NCI-H748 treated with DMSO at 0.1 percent for 48 hours (cell line): ENCODE measurements at regions not wholly inside any gene's neighbourhood (a gene's known extent, or its start where the extent isn't known, plus 50 kb on each side); places are given as distances from the start of the nearest gene placed in this dataset.

Experiments used
- DNase-seq: peaks from one replicate; lab custom pipeline; 2025; lab: John Stamatoyannopoulos, UW

DNA sequence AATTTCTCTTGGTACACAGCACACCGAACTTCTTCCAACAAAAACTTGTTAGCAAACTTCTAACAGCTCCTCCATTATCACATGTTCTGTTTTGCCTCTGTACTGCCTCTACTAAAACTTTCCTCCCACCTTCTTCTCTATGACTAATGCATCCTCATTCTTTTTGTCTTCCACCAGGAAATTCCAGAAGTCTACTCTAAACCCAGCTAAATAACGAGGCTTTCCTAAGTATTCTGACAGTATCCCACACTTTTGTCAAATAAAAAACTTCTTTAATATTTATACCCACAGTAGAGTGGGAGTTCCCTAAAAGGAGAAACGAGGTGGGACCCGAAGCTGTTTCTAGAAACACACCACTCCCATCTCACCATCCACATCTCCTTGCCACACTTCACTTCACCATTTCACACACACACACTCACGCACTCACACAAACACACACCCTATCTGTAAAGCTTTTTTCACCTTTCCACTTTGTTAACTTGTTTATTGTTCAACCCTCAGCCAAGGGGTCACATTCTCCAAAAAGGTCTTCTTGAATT lies 280.3 kb downstream of the ARAP2 start:
- no peak for DNase-seq

- DNase-seq = no peak
Measured at GRCh38 chr4:35965300-35965699, 279.0 kb downstream of the ARAP2 start.

GRCh38 chr4:35966566-35966965 lies 277.7 kb downstream of the ARAP2 start:
- no peak for DNase-seq

- DNase-seq = no peak
Measured at GRCh38 chr4:35970366-35970960, 273.9 kb downstream of the ARAP2 start.

DNA sequence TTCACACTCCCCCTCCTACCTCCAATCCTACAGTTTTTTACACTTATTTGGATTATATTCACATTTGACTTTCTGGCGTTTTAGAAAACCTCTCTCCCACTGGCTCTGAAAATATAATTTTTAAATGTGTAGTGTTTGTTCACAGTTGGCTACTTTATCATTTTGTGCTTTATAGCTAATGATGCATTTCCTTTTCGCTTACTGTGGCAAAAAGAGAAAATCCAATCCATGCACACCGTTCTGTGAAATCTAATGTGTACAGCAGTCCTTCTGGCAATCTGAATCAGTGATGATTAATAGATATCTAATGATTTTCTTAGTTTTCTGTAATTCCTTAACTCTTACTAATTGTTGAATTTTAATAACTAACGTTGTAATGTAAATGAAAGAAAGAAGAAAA lies 271.5 kb downstream of the ARAP2 start:
- DNase-seq = no peak

DNA sequence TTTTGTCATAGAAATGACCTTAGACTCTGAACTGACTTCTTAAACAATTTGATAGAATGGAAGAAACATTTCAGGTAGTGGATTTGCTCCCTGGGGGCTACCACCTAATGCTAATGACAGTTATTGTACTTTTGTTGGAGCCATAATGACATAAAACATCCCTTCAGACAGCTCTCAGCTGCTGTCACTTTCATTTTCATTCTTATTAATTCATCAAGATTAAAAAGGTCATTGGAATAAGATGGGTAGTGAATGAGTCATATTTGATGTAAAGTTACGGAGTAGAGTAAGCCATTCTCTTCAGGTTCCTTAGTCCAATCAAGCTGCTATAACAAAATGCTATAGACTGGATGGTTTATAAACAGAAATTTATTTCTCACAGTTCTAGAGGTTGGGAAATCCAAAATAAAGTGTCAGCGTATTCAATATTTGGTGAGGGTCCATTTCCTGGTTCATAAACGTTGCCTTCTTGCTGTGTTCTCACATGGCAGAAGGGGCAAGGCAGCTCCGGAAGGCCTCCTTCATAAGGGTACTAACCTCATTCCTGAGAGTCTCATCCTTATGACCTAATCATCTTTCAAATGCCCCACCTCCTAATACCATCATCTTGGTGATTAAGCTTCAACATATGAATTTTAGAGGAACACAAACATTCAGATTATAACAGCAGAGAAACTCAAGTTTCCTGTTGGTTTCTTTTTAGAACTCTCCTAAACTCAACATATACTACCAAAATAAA lies 268.5 kb downstream of the ARAP2 start:
- DNase-seq = no peak

- DNase-seq = no peak
Measured at GRCh38 chr4:35978551-35978950, 265.8 kb downstream of the ARAP2 start.

DNA sequence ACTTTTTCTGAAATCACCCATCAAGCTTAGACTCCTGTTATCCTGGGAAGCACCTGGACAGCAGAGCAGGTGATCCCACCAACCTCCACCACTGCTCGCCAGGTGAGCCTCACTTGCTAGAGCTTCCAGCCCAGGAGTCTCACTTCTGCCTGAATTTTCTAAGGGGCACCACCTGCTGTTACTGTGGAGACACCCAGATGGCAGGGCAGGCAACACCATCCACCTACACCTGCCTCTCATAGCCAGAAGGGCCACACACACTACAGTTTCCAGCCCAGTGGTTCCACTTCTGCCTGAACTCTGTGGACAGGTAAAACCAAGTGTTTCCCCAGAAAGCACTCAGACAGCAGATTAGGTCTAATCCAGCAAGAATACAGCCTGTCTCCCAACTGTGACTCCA lies 262.0 kb downstream of the ARAP2 start:
- DNase-seq = no peak

GRCh38 chr4:35986537-35986936 lies 257.8 kb downstream of the ARAP2 start:
- DNase-seq = no peak

DNA sequence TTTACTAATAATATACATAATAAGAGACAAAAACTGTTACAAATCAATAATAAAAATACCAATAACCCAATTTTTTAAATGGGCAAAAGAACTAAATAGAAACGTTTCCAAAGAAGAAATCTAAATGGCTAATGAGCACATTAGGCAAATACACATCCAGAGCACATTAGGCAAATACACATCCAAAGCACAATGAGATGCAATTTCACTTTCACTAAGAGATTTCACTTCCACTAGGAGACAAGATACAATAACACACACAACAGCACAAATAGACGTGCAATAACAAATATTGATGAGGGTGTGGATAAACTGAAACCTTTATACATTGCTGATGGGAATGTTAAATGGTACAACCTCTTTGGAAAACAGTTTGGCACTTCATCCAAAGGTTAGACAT lies 250.7 kb downstream of the ARAP2 start:
- no peak for DNase-seq

- DNase-seq = no peak
Measured at GRCh38 chr4:36000941-36001557, 243.3 kb downstream of the ARAP2 start.

DNA sequence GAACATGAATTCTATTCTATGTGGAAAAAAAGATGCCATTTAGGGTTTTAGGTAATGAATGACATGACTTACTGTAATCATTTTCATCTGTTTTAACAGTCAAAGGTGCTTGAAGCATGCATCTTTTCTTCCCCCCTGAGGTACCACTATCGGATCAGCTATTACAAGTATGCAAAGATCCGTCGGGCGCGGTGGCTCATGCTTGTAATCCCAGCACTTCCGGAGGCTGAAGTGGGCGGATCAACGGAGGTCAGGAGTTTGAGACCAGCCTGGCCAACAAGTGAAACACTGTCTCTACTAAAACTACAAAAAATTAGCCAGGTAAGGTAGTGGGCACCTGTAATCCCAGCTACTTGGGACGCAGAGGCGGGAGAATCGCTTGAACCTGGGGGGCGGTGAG lies 241.3 kb downstream of the ARAP2 start:
- DNase-seq = no peak

DNA sequence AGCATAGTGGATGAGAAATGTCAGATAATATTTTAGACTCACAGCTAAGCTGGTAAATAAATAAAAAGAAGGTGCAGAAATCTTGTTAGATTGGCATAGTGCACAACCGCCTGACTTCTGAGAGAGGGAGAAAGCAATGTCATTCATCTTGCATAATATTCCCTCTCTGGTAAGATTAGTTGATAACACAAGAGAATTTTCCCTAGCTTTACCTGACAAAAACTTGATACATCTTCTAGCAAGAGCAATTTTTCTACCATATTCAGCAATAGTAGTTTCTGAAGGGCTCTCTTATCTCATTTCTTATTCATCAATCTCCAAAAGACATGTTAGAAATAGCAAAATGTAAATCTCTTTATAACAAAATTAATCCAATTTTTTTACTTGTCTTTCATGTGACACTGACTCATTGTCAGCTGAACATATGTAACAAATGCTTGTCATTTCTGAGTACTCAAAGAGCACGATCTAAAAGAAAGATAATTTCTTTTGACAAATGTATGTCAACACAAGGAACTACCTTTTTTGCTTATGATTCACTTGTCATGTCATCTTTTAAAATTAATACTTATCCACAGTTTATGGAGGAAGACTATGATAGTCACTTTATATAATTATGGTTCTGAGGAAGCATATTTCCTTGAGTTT lies 240.0 kb downstream of the ARAP2 start:
- no peak for DNase-seq

- no peak for DNase-seq
Measured at GRCh38 chr4:36006226-36006625, 238.1 kb downstream of the ARAP2 start.

DNA sequence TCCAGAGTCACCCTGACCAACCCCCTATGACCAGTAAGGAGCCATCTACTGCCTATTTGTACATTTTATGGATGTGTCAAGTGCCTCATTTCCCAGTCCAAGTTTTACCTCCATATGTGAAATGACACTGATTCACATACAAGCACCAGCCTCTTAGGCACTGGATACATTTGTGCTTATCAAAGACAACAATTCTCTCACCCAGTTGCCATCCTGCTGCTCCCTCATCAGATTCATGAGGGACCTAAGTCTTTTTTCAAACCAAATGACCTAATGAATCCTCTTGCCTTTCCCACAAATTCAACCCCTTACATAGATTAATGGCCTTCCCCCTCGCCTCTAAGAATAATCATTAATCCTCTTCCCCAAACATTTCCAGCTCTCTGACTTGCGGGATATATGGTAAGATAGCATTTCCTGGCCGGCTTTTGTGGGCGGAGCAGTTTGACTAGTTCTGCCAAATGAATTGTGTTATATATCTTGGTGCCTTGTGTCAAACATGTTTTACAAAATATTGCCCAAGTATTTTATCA lies 233.9 kb downstream of the ARAP2 start:
- DNase-seq = no peak

GRCh38 chr4:36011381-36011780 lies 232.9 kb downstream of the ARAP2 start:
- no peak for DNase-seq

DNA sequence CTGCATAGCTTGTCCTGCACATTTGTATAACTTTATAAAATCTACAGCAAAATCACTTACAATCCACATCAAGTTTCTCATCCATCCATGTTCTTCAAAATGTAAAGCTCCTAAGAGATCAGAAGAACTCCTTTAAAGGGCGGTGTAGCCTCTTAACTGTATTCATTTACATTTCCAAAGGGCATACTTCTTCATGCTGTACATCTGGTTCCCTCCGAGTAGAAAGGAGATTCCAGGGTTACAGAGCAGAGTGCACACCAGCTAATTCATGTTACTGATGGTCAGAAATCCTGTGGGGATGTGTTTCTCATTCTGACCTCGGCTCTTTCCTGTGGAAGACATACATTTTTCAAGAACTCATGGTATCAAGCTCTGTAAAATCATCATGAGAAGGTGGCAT lies 231.8 kb downstream of the ARAP2 start:
- DNase-seq = no peak

GRCh38 chr4:36013206-36013605 lies 231.1 kb downstream of the ARAP2 start:
- DNase-seq = no peak
